GM19468 (cell line): ENCODE measurements at regions not wholly inside any gene's neighbourhood (a gene's known extent, or its start where the extent isn't known, plus 50 kb on each side); places are given as distances from the start of the nearest gene placed in this dataset.

Experiments
- ATAC-seq: cut with Tn5 transposase; IDR thresholded peaks from one replicate; pipeline ENCODE4 v1.9.1; 2021; ENCODE audit warnings: mild to moderate bottlenecking, moderate library complexity, moderate number of reproducible peaks; ENCODE audit not compliant: unreplicated experiment; ENCODE audit errors: extremely low read depth

- ATAC-seq, result no peak
Measured at GRCh38 chr3:127033171-127033570, 50.3 kb downstream of the PLXNA1 start.

GRCh38 chr3:127033786-127034185, 50.9 kb downstream of the PLXNA1 start:
- no peak for ATAC-seq

- no peak for ATAC-seq
Measured at GRCh38 chr3:127034195-127034989, 51.5 kb downstream of the PLXNA1 start.

- ATAC-seq, result no peak
Measured at GRCh38 chr3:127034990-127035652, 52.2 kb downstream of the PLXNA1 start.

GRCh38 chr3:127035677-127036076, 52.8 kb downstream of the PLXNA1 start:
- no peak for ATAC-seq

- no peak for ATAC-seq
Measured at GRCh38 chr3:127036209-127037020, 53.5 kb downstream of the PLXNA1 start.

- no peak for ATAC-seq
Measured at GRCh38 chr3:127037021-127037400, 54.1 kb downstream of the PLXNA1 start.

- ATAC-seq, result no peak
Measured at GRCh38 chr3:127037418-127037841, 54.5 kb downstream of the PLXNA1 start.

GRCh38 chr3:127037971-127038446, 55.1 kb downstream of the PLXNA1 start:
- no peak for ATAC-seq

- ATAC-seq, result no peak
Measured at GRCh38 chr3:127038466-127038865, 55.6 kb downstream of the PLXNA1 start.

GRCh38 chr3:127038923-127039581, 56.1 kb downstream of the PLXNA1 start:
- no peak for ATAC-seq

GRCh38 chr3:127039719-127040118, 56.8 kb downstream of the PLXNA1 start:
- no peak for ATAC-seq

GRCh38 chr3:127040216-127040615, 57.3 kb downstream of the PLXNA1 start:
- ATAC-seq, result no peak

- no peak for ATAC-seq
Measured at GRCh38 chr3:127041264-127041820, 58.4 kb downstream of the PLXNA1 start.

GRCh38 chr3:127041933-127042332, 59.0 kb downstream of the PLXNA1 start:
- ATAC-seq, result no peak

- ATAC-seq, result no peak
Measured at GRCh38 chr3:127042634-127043033, 59.7 kb downstream of the PLXNA1 start.

- no peak for ATAC-seq
Measured at GRCh38 chr3:127043041-127043641, 60.2 kb downstream of the PLXNA1 start.

GRCh38 chr3:127043731-127044510, 61.0 kb downstream of the PLXNA1 start:
- ATAC-seq, result no peak

- no peak for ATAC-seq
Measured at GRCh38 chr3:127044996-127045395, 62.1 kb downstream of the PLXNA1 start.
